H1 (cell line): ENCODE measurements at regions not wholly inside any gene's neighbourhood (a gene's known extent, or its start where the extent isn't known, plus 50 kb on each side); places are given as distances from the start of the nearest gene placed in this dataset.

Experiments
- BCL11A ChIP-seq, 2 experiments: IDR thresholded peaks; one replicate each; pipeline ENCODE4 v1.6.1; 2011; ENCODE audit warnings: low read depth in 2 of 2, low read length in 2 of 2, mild to moderate bottlenecking in 2 of 2
- CHD2 ChIP-seq: IDR thresholded peaks from 2 replicates; pipeline ENCODE4 v1.6.1; 2012; ENCODE audit warnings: low read length, improper control_type of control experiment
- CHD7 ChIP-seq: fragments of 300-600 bp; sonication (generic); IDR thresholded peaks from 2 replicates; pipeline ENCODE4 v1.7.1; 2012; ENCODE audit warnings: low read length, moderate library complexity, mild to moderate bottlenecking, inconsistent platforms; ENCODE audit not compliant: insufficient replicate concordance
- GTF2F1 ChIP-seq: IDR thresholded peaks from 2 replicates; pipeline ENCODE4 v1.6.1; 2012; ENCODE audit warnings: low read depth, low read length, improper control_type of control experiment, borderline replicate concordance
- HDAC6 ChIP-seq: IDR thresholded peaks from one replicate; pipeline ENCODE4 v1.7.1; 2012; ENCODE audit warnings: low read depth, mild to moderate bottlenecking, inconsistent platforms, low read length, moderate library complexity
- MAX ChIP-seq: IDR thresholded peaks from 2 replicates; pipeline ENCODE4 v1.6.1; 2012; ENCODE audit warnings: inconsistent platforms
- NANOG ChIP-seq: IDR thresholded peaks from 2 replicates; pipeline ENCODE4 v1.6.1; 2011; ENCODE audit warnings: low read length, low read depth, mild to moderate bottlenecking, inconsistent platforms; ENCODE audit not compliant: insufficient read depth, poor library complexity, severe bottlenecking
- TAF1 ChIP-seq: IDR thresholded peaks from 2 replicates; pipeline ENCODE4 v1.6.1; 2011; ENCODE audit warnings: mild to moderate bottlenecking, low read depth, low read length
- USF2 ChIP-seq: IDR thresholded peaks from 2 replicates; pipeline ENCODE4 v1.6.1; 2011; ENCODE audit warnings: low read length, improper control_type of control experiment

GRCh38 chr14:56918849-56919574 is 108.7 kb upstream of the OTX2 start (continued):
- TF ChIP-seq CHD7 (no peak), HDAC6 (no peak), NANOG (no peak), MAX (no peak), USF2 (no peak), BCL11A (IDR thresholded peaks at IDR 0.05; ENCODE audit: low read depth in 2 of 2, low read length in 2 of 2) (no peak), TAF1 (no peak), GTF2F1 (no peak), CHD2 (no peak)
